Mesothelial cell of epicardium (in vitro differentiated cells): ENCODE measurements at regions not wholly inside any gene's neighbourhood (a gene's known extent, or its start where the extent isn't known, plus 50 kb on each side); places are given as distances from the start of the nearest gene placed in this dataset.

Experiments
- DNase-seq, 2 experiments: peaks; one replicate each; pipeline ENCODE4 v3.0.0; 2021; ENCODE audit warnings: low spot score in 2 of 2; ENCODE audit not compliant: unreplicated experiment in 2 of 2
- H3K27ac Mint-ChIP-seq: 2 replicates; pipeline ENCODE4 v1.8.0; 2021; ENCODE audit warnings: mixed read lengths
- H3K27me3 Mint-ChIP-seq: 2 replicates; pipeline ENCODE4 v1.8.0; 2021; ENCODE audit warnings: low read depth, mixed read lengths
- H3K36me3 Mint-ChIP-seq: 2 replicates; pipeline ENCODE4 v1.8.0; 2021; ENCODE audit warnings: mixed read lengths
- H3K4me1 Mint-ChIP-seq: 2 replicates; pipeline ENCODE4 v1.8.0; 2021; ENCODE audit warnings: mixed read lengths
- H3K4me3 Mint-ChIP-seq: 2 replicates; pipeline ENCODE4 v1.8.0; 2021; ENCODE audit warnings: mild to moderate bottlenecking, moderate library complexity, mixed read lengths
- H3K9me3 Mint-ChIP-seq: 2 replicates; pipeline ENCODE4 v1.8.0; 2021; ENCODE audit warnings: mixed read lengths
- TF ChIP-seq, protein P1 (sequence below): fragments of 200-600 bp; sonication (generic); IDR thresholded peaks from one replicate; pipeline ENCODE4 v1.5.0; 2021; ENCODE audit warnings: antibody characterized with exemption; ENCODE audit not compliant: unreplicated experiment

DNA sequence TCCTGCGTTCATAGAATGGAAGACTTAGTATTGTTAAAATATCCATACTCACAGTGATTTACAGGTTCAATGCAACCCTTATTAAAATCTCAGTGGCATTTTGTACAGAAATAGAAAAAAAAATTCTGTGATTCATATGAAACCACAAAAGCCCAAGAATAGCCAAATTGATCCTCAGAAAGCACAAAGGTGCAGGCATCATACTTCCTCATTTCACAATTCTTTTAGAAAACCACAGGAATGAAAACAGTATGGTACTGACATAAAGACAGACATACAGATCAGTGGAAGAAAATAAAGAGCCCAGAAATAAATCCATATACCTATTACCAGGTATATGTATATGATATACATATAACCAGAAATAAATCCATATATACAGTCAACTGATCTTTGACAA, 86.8 kb upstream of the MEGF10 start:
- no peaks in the 10 kb centered on the region for H3K36me3 Mint-ChIP-seq
- H3K4me1 Mint-ChIP-seq: peaks cover 4% of the 10 kb centered on the region
- TF ChIP-seq, protein P1, sequence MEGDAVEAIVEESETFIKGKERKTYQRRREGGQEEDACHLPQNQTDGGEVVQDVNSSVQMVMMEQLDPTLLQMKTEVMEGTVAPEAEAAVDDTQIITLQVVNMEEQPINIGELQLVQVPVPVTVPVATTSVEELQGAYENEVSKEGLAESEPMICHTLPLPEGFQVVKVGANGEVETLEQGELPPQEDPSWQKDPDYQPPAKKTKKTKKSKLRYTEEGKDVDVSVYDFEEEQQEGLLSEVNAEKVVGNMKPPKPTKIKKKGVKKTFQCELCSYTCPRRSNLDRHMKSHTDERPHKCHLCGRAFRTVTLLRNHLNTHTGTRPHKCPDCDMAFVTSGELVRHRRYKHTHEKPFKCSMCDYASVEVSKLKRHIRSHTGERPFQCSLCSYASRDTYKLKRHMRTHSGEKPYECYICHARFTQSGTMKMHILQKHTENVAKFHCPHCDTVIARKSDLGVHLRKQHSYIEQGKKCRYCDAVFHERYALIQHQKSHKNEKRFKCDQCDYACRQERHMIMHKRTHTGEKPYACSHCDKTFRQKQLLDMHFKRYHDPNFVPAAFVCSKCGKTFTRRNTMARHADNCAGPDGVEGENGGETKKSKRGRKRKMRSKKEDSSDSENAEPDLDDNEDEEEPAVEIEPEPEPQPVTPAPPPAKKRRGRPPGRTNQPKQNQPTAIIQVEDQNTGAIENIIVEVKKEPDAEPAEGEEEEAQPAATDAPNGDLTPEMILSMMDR: no peak
- peaks cover 14% of the 10 kb centered on the region for H3K9me3 Mint-ChIP-seq
- no peak overlapping the region for H3K27ac Mint-ChIP-seq
- H3K4me3 Mint-ChIP-seq: no peak overlapping the region
- peaks cover 6% of the 10 kb centered on the region for H3K27me3 Mint-ChIP-seq
- no peak for DNase-seq

DNA sequence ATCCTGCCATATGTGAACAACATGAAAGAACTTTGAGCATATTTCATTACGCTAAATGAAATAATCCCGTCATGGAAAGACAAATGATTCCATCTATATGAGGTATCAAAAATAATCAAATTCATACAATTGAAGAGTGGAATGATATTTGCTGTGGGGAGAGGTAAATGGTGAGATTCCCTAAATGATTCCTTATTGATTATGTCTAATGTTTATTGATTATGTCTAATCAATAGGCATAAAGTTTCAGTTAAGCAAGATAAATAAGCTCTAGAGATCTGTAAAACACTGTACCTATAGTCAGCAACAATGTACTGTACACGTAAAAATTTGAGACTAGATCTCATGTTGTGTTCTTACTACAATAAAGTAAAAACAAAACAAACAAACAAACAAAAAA, 85.4 kb upstream of the MEGF10 start:
- Mint-ChIP-seq H3K36me3 (no peaks in the 10 kb centered on the region), H3K4me3 (no peak overlapping the region), H3K4me1 (peaks cover 12% of the 10 kb centered on the region), H3K27me3 (no peaks in the 10 kb centered on the region), H3K27ac (no peak overlapping the region), H3K9me3 (peaks cover 3% of the 10 kb centered on the region)
- TF ChIP-seq, protein P1: no peak
- no peak for DNase-seq

DNA sequence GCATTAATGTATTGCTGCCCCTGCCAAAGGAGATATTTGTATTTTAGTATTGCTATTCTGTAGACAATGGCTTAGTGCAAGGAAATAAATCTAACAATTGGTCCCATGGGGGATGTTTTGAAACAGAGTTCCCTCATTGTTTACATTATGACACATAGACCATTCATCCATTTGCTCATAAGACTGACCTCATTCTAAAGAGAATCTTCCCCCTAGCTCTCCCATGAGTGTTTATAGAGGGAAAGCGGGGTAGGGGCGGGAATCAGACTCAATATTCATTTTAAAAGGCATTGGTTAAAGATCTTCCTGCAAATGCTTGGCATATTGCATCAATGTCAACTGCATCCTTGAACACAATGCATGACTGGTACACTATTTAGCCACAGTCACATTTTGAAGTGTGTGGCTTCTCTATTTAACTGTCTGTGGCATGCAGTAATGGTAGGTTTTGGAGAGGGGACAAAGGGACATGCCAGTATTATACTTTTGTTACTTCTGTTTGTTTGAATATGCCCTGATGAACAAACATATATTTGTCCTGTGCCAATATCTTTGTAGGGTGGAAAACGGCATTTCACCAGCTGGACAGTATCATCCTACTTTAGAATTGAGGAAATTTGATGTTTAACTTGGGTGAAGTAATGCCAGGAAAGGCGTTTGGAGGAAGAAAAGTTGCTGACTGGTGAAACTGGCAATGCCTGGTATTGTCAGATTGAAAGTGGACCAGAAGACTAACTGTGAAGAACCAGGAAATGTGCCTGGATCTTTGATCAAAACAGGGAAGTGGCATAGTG, 84.1 kb upstream of the MEGF10 start:
- Mint-ChIP-seq H3K27me3 (no peaks in the 10 kb centered on the region), H3K9me3 (peaks cover under 1% of the 10 kb centered on the region), H3K36me3 (no peaks in the 10 kb centered on the region), H3K4me1 (peaks cover 21% of the 10 kb centered on the region), H3K4me3 (no peak overlapping the region), H3K27ac (no peak overlapping the region)
- no peak for DNase-seq
- TF ChIP-seq, protein P1: no peak

DNA sequence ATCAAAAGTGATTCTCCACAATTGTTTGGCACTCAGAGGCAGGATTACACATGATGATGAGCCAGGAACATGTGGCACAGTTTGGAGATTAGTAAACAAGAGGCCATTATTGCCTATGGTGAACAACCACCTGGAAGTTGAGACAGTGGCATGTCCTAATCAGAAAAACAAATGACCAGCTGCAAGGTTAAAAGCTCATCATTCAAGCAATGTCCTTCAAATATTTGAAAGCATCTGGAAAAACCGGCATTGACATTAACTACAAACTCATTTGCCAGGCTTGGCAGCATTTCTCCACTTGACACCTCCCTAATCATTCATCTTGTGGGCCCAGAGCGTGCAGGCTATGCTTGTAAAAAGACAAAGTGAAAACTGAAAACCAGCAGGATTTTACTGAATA, 80.6 kb upstream of the MEGF10 start:
- Mint-ChIP-seq H3K9me3 (no peaks in the 10 kb centered on the region), H3K4me3 (no peak overlapping the region), H3K27me3 (no peaks in the 10 kb centered on the region), H3K27ac (no peak overlapping the region), H3K36me3 (no peaks in the 10 kb centered on the region), H3K4me1 (peaks cover 21% of the 10 kb centered on the region)
- no peak for DNase-seq
- TF ChIP-seq, protein P1: no peak

DNA sequence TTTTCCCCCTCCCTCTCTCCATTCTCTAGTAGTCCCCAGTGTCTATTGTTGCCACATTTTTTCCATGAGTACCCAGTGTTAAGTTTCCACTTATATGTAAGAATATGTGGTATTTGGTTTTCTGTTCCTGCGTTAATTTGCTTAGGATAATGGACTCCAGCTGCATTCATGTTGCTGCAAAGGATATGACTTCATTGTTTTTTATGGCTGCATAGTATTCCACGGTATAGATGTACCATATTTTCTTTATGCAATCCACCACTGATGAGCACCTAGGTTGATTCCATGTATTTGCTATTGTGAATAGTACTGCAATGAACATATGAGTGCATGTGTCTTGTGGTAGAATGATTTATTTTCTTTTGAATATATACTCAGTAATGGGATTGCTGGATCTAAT, 77.4 kb upstream of the MEGF10 start:
- Mint-ChIP-seq H3K4me1 (peaks cover 17% of the 10 kb centered on the region), H3K4me3 (no peak overlapping the region), H3K36me3 (no peaks in the 10 kb centered on the region), H3K27me3 (no peaks in the 10 kb centered on the region), H3K9me3 (no peaks in the 10 kb centered on the region), H3K27ac (no peak overlapping the region)
- DNase-seq: no peak
- TF ChIP-seq, protein P1: no peak

DNA sequence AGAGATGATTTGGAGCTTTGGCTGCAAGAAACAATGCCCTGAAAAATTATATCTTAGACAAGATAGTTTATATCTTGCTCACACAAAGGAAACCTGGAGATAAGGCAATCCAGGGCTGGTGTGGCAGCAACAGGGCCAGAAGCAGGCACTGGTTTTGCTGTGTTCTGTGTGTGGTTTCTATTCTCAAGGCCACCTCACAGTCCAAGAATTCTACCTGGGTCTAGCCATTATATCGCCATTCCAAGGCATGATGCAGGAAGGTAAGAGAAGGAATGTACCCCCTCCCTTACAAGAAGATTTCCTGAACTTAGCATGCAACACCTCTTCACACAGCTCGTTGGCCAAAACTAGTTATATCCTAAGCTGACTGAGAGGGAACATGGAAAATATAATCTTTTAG, 74.5 kb upstream of the MEGF10 start:
- Mint-ChIP-seq H3K27ac (no peak overlapping the region), H3K27me3 (peaks cover 4% of the 10 kb centered on the region), H3K36me3 (no peaks in the 10 kb centered on the region), H3K4me3 (no peak overlapping the region), H3K9me3 (peaks cover 5% of the 10 kb centered on the region), H3K4me1 (no peaks in the 10 kb centered on the region)
- TF ChIP-seq, protein P1: no peak
- DNase-seq: no peak
